Liver (tissue), 8 donors: ENCODE measurements at regions not wholly inside any gene's neighbourhood (a gene's known extent, or its start where the extent isn't known, plus 50 kb on each side); places are given as distances from the start of the nearest gene placed in this dataset.

Experiments used
- DNase-seq: peaks from one replicate; pipeline ENCODE4 v3.0.0-alpha.2; 2017; ENCODE audit warnings: low spot score
- H3K27ac ChIP-seq, 2 donors: one replicate each; pipeline ENCODE4 v1.7.0; 2013; ENCODE audit warnings: inconsistent platforms in 2 of 2, low read length in 2 of 2, control low read depth in 1 of 2, low read depth in 1 of 2, mild to moderate bottlenecking in 1 of 2
- H3K27me3 ChIP-seq, 4 donors: one replicate each; pipeline versions ENCODE4 v1.6.1 to v1.7.0; 2013; ENCODE audit warnings: low read length in 3 of 4, inconsistent platforms in 1 of 4, mild to moderate bottlenecking in 1 of 4, moderate library complexity in 1 of 4; ENCODE audit not compliant: control insufficient read depth in 4 of 4, insufficient read depth in 4 of 4
- H3K36me3 ChIP-seq, 4 donors: one replicate each; pipeline versions ENCODE4 v1.6.1 to v1.7.0; 2013; ENCODE audit warnings: low read length in 3 of 4, mild to moderate bottlenecking in 3 of 4, low read depth in 1 of 4, moderate library complexity in 1 of 4; ENCODE audit not compliant: control insufficient read depth in 4 of 4, insufficient read depth in 3 of 4
- H3K4me1 ChIP-seq, 4 donors: one replicate each; pipeline versions ENCODE4 v1.6.1 to v1.7.0; 2013; ENCODE audit warnings: low read length in 3 of 4, mild to moderate bottlenecking in 3 of 4, moderate library complexity in 1 of 4; ENCODE audit not compliant: control insufficient read depth in 4 of 4, insufficient read depth in 4 of 4
- H3K4me3 ChIP-seq, 3 donors: one replicate each; pipeline versions ENCODE4 v1.6.1 to v1.7.0; 2013; ENCODE audit warnings: low read length in 3 of 3, control low read depth in 1 of 3, low read depth in 1 of 3, mild to moderate bottlenecking in 1 of 3
- H3K9ac ChIP-seq, 2 donors: one replicate each; pipeline ENCODE4 v1.7.0; 2013; ENCODE audit warnings: low read length in 2 of 2, mild to moderate bottlenecking in 2 of 2, moderate library complexity in 2 of 2, control low read depth in 1 of 2, low read depth in 1 of 2
- H3K9me3 ChIP-seq, 4 donors: one replicate each; pipeline versions ENCODE4 v1.6.1 to v1.7.0; 2013; ENCODE audit warnings: low read length in 3 of 4; ENCODE audit not compliant: control insufficient read depth in 4 of 4
- ATF3 ChIP-seq: IDR thresholded peaks from 2 replicates; pipeline ENCODE4 v1.6.1; 2016; ENCODE audit warnings: antibody characterized with exemption
- CTCF ChIP-seq: fragments of 150-350 bp; IDR thresholded peaks from 2 replicates; pipeline ENCODE4 v1.5.1; 2017; ENCODE audit warnings: improper control_type of control experiment, low read depth, low read length; ENCODE audit not compliant: missing input control
- EGR1 ChIP-seq, 2 donors: IDR thresholded peaks; 2 replicates each; pipeline ENCODE4 v1.6.1; 2016 to 2018; ENCODE audit warnings: antibody characterized with exemption in 2 of 2, low read depth in 2 of 2
- FOXA1 ChIP-seq: IDR thresholded peaks from 2 replicates; pipeline ENCODE4 v1.6.1; 2016; ENCODE audit warnings: antibody characterized with exemption
- FOXA2 ChIP-seq: IDR thresholded peaks from 2 replicates; pipeline ENCODE4 v1.6.1; 2016; ENCODE audit warnings: antibody characterized with exemption
- GABPA ChIP-seq, 2 donors: IDR thresholded peaks in 1 of 2; conservative IDR thresholded peaks in 1 of 2; 2 replicates each; pipeline ENCODE4 v1.6.1; 2016; ENCODE audit warnings: antibody characterized with exemption in 2 of 2, mild to moderate bottlenecking in 1 of 2, moderate library complexity in 1 of 2
- HNF4A ChIP-seq, 2 donors: conservative IDR thresholded peaks; 2 replicates each; pipeline ENCODE4 v1.6.1; 2016; ENCODE audit warnings: antibody characterized with exemption in 2 of 2, mild to moderate bottlenecking in 2 of 2
- HNF4G ChIP-seq: IDR thresholded peaks from 2 replicates; pipeline ENCODE4 v1.6.1; 2016; ENCODE audit warnings: antibody characterized with exemption
- JUND ChIP-seq, 2 donors: IDR thresholded peaks; 2 replicates each; pipeline ENCODE4 v1.6.1; 2016; ENCODE audit warnings: antibody characterized with exemption in 2 of 2
- MAX ChIP-seq: IDR thresholded peaks from 2 replicates; pipeline ENCODE4 v1.6.1; 2016; ENCODE audit warnings: antibody characterized with exemption
- NR2F2 ChIP-seq: IDR thresholded peaks from 2 replicates; pipeline ENCODE4 v1.6.1; 2016; ENCODE audit warnings: antibody characterized with exemption
- RAD21 ChIP-seq, 2 donors: IDR thresholded peaks; 2 replicates each; pipeline ENCODE4 v1.6.1; 2016; ENCODE audit warnings: antibody characterized with exemption in 2 of 2, mild to moderate bottlenecking in 2 of 2
- REST ChIP-seq: IDR thresholded peaks from 2 replicates; pipeline ENCODE4 v1.6.1; 2016; ENCODE audit warnings: antibody characterized with exemption, mild to moderate bottlenecking
- RXRA ChIP-seq, 2 donors: IDR thresholded peaks; 2 replicates each; pipeline ENCODE4 v1.6.1; 2017 to 2018; ENCODE audit warnings: antibody characterized with exemption in 2 of 2, mild to moderate bottlenecking in 1 of 2
- SP1 ChIP-seq: IDR thresholded peaks from 2 replicates; pipeline ENCODE4 v1.6.1; 2018; ENCODE audit warnings: antibody characterized with exemption, mild to moderate bottlenecking
- TAF1 ChIP-seq: conservative IDR thresholded peaks from 2 replicates; pipeline ENCODE4 v1.6.1; 2016; ENCODE audit warnings: antibody characterized with exemption, mild to moderate bottlenecking
- YY1 ChIP-seq: IDR thresholded peaks from 2 replicates; pipeline ENCODE4 v1.6.1; 2016; ENCODE audit warnings: antibody characterized with exemption, mild to moderate bottlenecking
- ZBTB33 ChIP-seq: IDR thresholded peaks from 2 replicates; pipeline ENCODE4 v1.6.1; 2016; ENCODE audit warnings: antibody characterized with exemption
- WGBS: extraction: QIAGEN DNeasy Blood & Tissue Kit; methylation state at CpG from one replicate; pipeline ENCODE4 v1.1.7; 2013; 5-methylcytosine and 5-hydroxymethylcytosine counted together
- donor health status: healthy.
- donor health status: healthy.
- donor health status: healthy.
- donor health status: healthy.
- donor health status: healthy.

- no peak for DNase-seq
- Histone ChIP-seq H3K27ac (no peak overlapping the region), H3K27me3 (no peaks in the 10 kb centered on the region), H3K9ac (no peak overlapping the region), H3K4me1 (no peaks in the 10 kb centered on the region), H3K36me3 (no peaks in the 10 kb centered on the region), H3K9me3 (no peaks in the 10 kb centered on the region), H3K4me3 (no peak overlapping the region)
- WGBS: 78% methylated on average over 3 of the region's 3 CpGs
- TF ChIP-seq HNF4G (no peak), GABPA (IDR thresholded peaks at IDR 0.05 in 1 of 2, conservative IDR thresholded peaks at IDR 0.05 in 1 of 2) (no peak), YY1 (no peak), FOXA1 (no peak), HNF4A (conservative IDR thresholded peaks at IDR 0.05) (no peak), JUND (IDR thresholded peaks at IDR 0.05) (no peak), RAD21 (IDR thresholded peaks at IDR 0.05) (no peak), ATF3 (no peak), RXRA (IDR thresholded peaks at IDR 0.05) (no peak), EGR1 (IDR thresholded peaks at IDR 0.05; ENCODE audit: low read depth in 2 of 2) (no peak)
Measured at GRCh38 chr14:94914191-94914590, 144.3 kb upstream of the GSC start.

- no peak overlapping the region for H3K4me3 ChIP-seq
- no peaks in the 10 kb centered on the region for H3K36me3 ChIP-seq
- H3K9ac ChIP-seq: no peak overlapping the region
- DNase-seq: no peak
- H3K27me3 ChIP-seq: peaks cover 0 to 3% (median 0%) of the 10 kb centered on the region in 4 donors
- WGBS: 75% methylated on average over 30 of the region's 30 CpGs
- TF ChIP-seq GABPA (IDR thresholded peaks at IDR 0.05 in 1 of 2, conservative IDR thresholded peaks at IDR 0.05 in 1 of 2) (no peak), ZBTB33 (no peak), MAX (no peak), NR2F2 (no peak), HNF4A (conservative IDR thresholded peaks at IDR 0.05) (no peak), RXRA (IDR thresholded peaks at IDR 0.05) (no peak), HNF4G (no peak), YY1 (no peak), CTCF (no peak), EGR1 (IDR thresholded peaks at IDR 0.05; ENCODE audit: low read depth in 2 of 2) (no peak), REST (no peak), SP1 (no peak), FOXA1 (no peak), JUND (IDR thresholded peaks at IDR 0.05) (no peak), RAD21 (IDR thresholded peaks at IDR 0.05) (no peak), TAF1 (no peak), FOXA2 (no peak), ATF3 (no peak)
- no peaks in the 10 kb centered on the region for H3K4me1 ChIP-seq
- no peaks in the 10 kb centered on the region for H3K9me3 ChIP-seq
- no peak overlapping the region for H3K27ac ChIP-seq
Measured at GRCh38 chr14:94907626-94908261, 137.8 kb upstream of the GSC start.
